ENCODE measurements at regions not wholly inside any gene's neighbourhood (a gene's known extent, or its start where the extent isn't known, plus 50 kb on each side); places are given as distances from the start of the nearest gene placed in this dataset.
"Not testable (repeated sequence)": the region's sequence is repeated elsewhere in the genome, so short reads cannot be mapped to it uniquely, and the experiment has no call there.

GRCh38 chr7:67478066-67478465, 481.4 kb downstream of the TYW1 start:
- peaks cover 0 to 5% of the 10 kb centered on the region in 2 donors for H3K9me3 ChIP-seq (ENCODE audit: control insufficient read depth in 1 of 2, low read length in 2 of 2)
- no peaks in the 10 kb centered on the region for H3K36me3 ChIP-seq (ENCODE audit: control insufficient read depth in 1 of 2, insufficient read depth in 2 of 2, low read length in 2 of 2)
- H3K4me3 ChIP-seq (ENCODE audit: low read depth in 1 of 2, low read length in 2 of 2) = no peak overlapping the region
- H3K27ac ChIP-seq (ENCODE audit: low read length) = no peak overlapping the region
- no peaks in the 10 kb centered on the region for H3K4me1 ChIP-seq (ENCODE audit: control insufficient read depth in 1 of 2, insufficient read depth in 2 of 2, low read length in 2 of 2)
- no peaks in the 10 kb centered on the region for H3K27me3 ChIP-seq (ENCODE audit: low read depth, low read length)

GRCh38 chr7:67484244-67484751, 487.7 kb downstream of the TYW1 start:
- H3K4me1 ChIP-seq (ENCODE audit: control insufficient read depth in 1 of 2, insufficient read depth in 2 of 2, low read length in 2 of 2) = peaks cover 0 to 10% of the 10 kb centered on the region in 2 donors
- no peaks in the 10 kb centered on the region for H3K9me3 ChIP-seq (ENCODE audit: control insufficient read depth in 1 of 2, low read length in 2 of 2)
- no peaks in the 10 kb centered on the region for H3K27me3 ChIP-seq (ENCODE audit: low read depth, low read length)
- no peak overlapping the region for H3K27ac ChIP-seq (ENCODE audit: low read length)
- H3K36me3 ChIP-seq (ENCODE audit: control insufficient read depth in 1 of 2, insufficient read depth in 2 of 2, low read length in 2 of 2) = no peaks in the 10 kb centered on the region
- H3K4me3 ChIP-seq (ENCODE audit: low read depth in 1 of 2, low read length in 2 of 2) = peak overlapping the region; percentile 21 to 48

GRCh38 chr7:67486401-67486800, 489.8 kb downstream of the TYW1 start:
- Histone ChIP-seq H3K4me1 (ENCODE audit: control insufficient read depth in 1 of 2, insufficient read depth in 2 of 2, low read length in 2 of 2) (peaks cover 0 to 10% of the 10 kb centered on the region in 2 donors), H3K9me3 (ENCODE audit: control insufficient read depth in 1 of 2, low read length in 2 of 2) (peaks cover 0 to under 1% of the 10 kb centered on the region in 2 donors), H3K27me3 (ENCODE audit: low read depth, low read length) (no peaks in the 10 kb centered on the region), H3K36me3 (ENCODE audit: control insufficient read depth in 1 of 2, insufficient read depth in 2 of 2, low read length in 2 of 2) (no peaks in the 10 kb centered on the region), H3K27ac (ENCODE audit: low read length) (no peak overlapping the region), H3K4me3 (ENCODE audit: low read depth in 1 of 2, low read length in 2 of 2) (no peak overlapping the region)

GRCh38 chr7:67487316-67487715, 490.7 kb downstream of the TYW1 start:
- Histone ChIP-seq H3K4me3 (ENCODE audit: low read depth in 1 of 2, low read length in 2 of 2) (no peak overlapping the region), H3K27ac (ENCODE audit: low read length) (no peak overlapping the region), H3K9me3 (ENCODE audit: control insufficient read depth in 1 of 2, low read length in 2 of 2) (peaks cover 0 to 5% of the 10 kb centered on the region in 2 donors), H3K4me1 (ENCODE audit: control insufficient read depth in 1 of 2, insufficient read depth in 2 of 2, low read length in 2 of 2) (peaks cover 0 to 10% of the 10 kb centered on the region in 2 donors), H3K36me3 (ENCODE audit: control insufficient read depth in 1 of 2, insufficient read depth in 2 of 2, low read length in 2 of 2) (no peaks in the 10 kb centered on the region), H3K27me3 (ENCODE audit: low read depth, low read length) (no peaks in the 10 kb centered on the region)

- Histone ChIP-seq H3K27me3 (ENCODE audit: low read depth, low read length) (no peaks in the 10 kb centered on the region), H3K4me1 (ENCODE audit: control insufficient read depth in 1 of 2, insufficient read depth in 2 of 2, low read length in 2 of 2) (no peaks in the 10 kb centered on the region), H3K9me3 (ENCODE audit: control insufficient read depth in 1 of 2, low read length in 2 of 2) (peaks cover 0 to 5% of the 10 kb centered on the region in 2 donors), H3K4me3 (ENCODE audit: low read depth in 1 of 2, low read length in 2 of 2) (no peak overlapping the region), H3K27ac (ENCODE audit: low read length) (no peak overlapping the region), H3K36me3 (ENCODE audit: control insufficient read depth in 1 of 2, insufficient read depth in 2 of 2, low read length in 2 of 2) (no peaks in the 10 kb centered on the region)
These were observed 493.2 kb downstream of the TYW1 start for GRCh38 chr7:67489881-67490280.

- no peak overlapping the region for H3K27ac ChIP-seq (ENCODE audit: low read length)
- no peak overlapping the region for H3K4me3 ChIP-seq (ENCODE audit: low read depth in 1 of 2, low read length in 2 of 2)
- H3K9me3 ChIP-seq (ENCODE audit: control insufficient read depth in 1 of 2, low read length in 2 of 2) = peaks cover 0 to 5% of the 10 kb centered on the region in 2 donors
- no peaks in the 10 kb centered on the region for H3K36me3 ChIP-seq (ENCODE audit: control insufficient read depth in 1 of 2, insufficient read depth in 2 of 2, low read length in 2 of 2)
- no peaks in the 10 kb centered on the region for H3K4me1 ChIP-seq (ENCODE audit: control insufficient read depth in 1 of 2, insufficient read depth in 2 of 2, low read length in 2 of 2)
- no peaks in the 10 kb centered on the region for H3K27me3 ChIP-seq (ENCODE audit: low read depth, low read length)
These were observed 496.7 kb downstream of the TYW1 start for GRCh38 chr7:67493366-67493765.

- peaks cover 0 to 11% of the 10 kb centered on the region in 2 donors for H3K9me3 ChIP-seq (ENCODE audit: control insufficient read depth in 1 of 2, low read length in 2 of 2)
- no peak overlapping the region for H3K4me3 ChIP-seq (ENCODE audit: low read depth in 1 of 2, low read length in 2 of 2)
- no peak overlapping the region for H3K27ac ChIP-seq (ENCODE audit: low read length)
- no peaks in the 10 kb centered on the region for H3K27me3 ChIP-seq (ENCODE audit: low read depth, low read length)
- H3K36me3 ChIP-seq (ENCODE audit: control insufficient read depth in 1 of 2, insufficient read depth in 2 of 2, low read length in 2 of 2) = no peaks in the 10 kb centered on the region
- no peaks in the 10 kb centered on the region for H3K4me1 ChIP-seq (ENCODE audit: control insufficient read depth in 1 of 2, insufficient read depth in 2 of 2, low read length in 2 of 2)
These were observed 500.0 kb downstream of the TYW1 start for GRCh38 chr7:67496589-67496988.

- not testable (repeated sequence) for H3K27ac ChIP-seq (ENCODE audit: low read length); H3K27me3 ChIP-seq (ENCODE audit: low read depth, low read length); H3K36me3 ChIP-seq (ENCODE audit: control insufficient read depth in 1 of 2, insufficient read depth in 2 of 2, low read length in 2 of 2); H3K4me3 ChIP-seq (ENCODE audit: low read depth in 1 of 2, low read length in 2 of 2); H3K4me1 ChIP-seq (ENCODE audit: control insufficient read depth in 1 of 2, insufficient read depth in 2 of 2, low read length in 2 of 2); H3K9me3 ChIP-seq (ENCODE audit: control insufficient read depth in 1 of 2, low read length in 2 of 2)
These were observed 501.3 kb downstream of the TYW1 start for GRCh38 chr7:67497914-67498313.

GRCh38 chr7:67502929-67503328, 506.3 kb downstream of the TYW1 start:
- Histone ChIP-seq H3K27me3 (ENCODE audit: low read depth, low read length) (no peaks in the 10 kb centered on the region), H3K36me3 (ENCODE audit: control insufficient read depth in 1 of 2, insufficient read depth in 2 of 2, low read length in 2 of 2) (no peaks in the 10 kb centered on the region), H3K4me3 (ENCODE audit: low read depth in 1 of 2, low read length in 2 of 2) (no peak overlapping the region), H3K4me1 (ENCODE audit: control insufficient read depth in 1 of 2, insufficient read depth in 2 of 2, low read length in 2 of 2) (no peaks in the 10 kb centered on the region), H3K9me3 (ENCODE audit: control insufficient read depth in 1 of 2, low read length in 2 of 2) (peaks cover 0 to 8% of the 10 kb centered on the region in 2 donors), H3K27ac (ENCODE audit: low read length) (no peak overlapping the region)

GRCh38 chr7:67505449-67505848, 508.8 kb downstream of the TYW1 start:
- H3K4me1 ChIP-seq (ENCODE audit: control insufficient read depth in 1 of 2, insufficient read depth in 2 of 2, low read length in 2 of 2) = no peaks in the 10 kb centered on the region
- no peak overlapping the region for H3K27ac ChIP-seq (ENCODE audit: low read length)
- no peaks in the 10 kb centered on the region for H3K36me3 ChIP-seq (ENCODE audit: control insufficient read depth in 1 of 2, insufficient read depth in 2 of 2, low read length in 2 of 2)
- H3K27me3 ChIP-seq (ENCODE audit: low read depth, low read length) = no peaks in the 10 kb centered on the region
- peaks cover 0 to 4% of the 10 kb centered on the region in 2 donors for H3K9me3 ChIP-seq (ENCODE audit: control insufficient read depth in 1 of 2, low read length in 2 of 2)
- H3K4me3 ChIP-seq (ENCODE audit: low read depth in 1 of 2, low read length in 2 of 2) = no peak overlapping the region

GRCh38 chr7:67512481-67512880, 515.8 kb downstream of the TYW1 start:
- Histone ChIP-seq H3K4me1 (ENCODE audit: control insufficient read depth in 1 of 2, insufficient read depth in 2 of 2, low read length in 2 of 2) (no peaks in the 10 kb centered on the region), H3K27ac (ENCODE audit: low read length) (no peak overlapping the region), H3K27me3 (ENCODE audit: low read depth, low read length) (no peaks in the 10 kb centered on the region), H3K9me3 (ENCODE audit: control insufficient read depth in 1 of 2, low read length in 2 of 2) (no peaks in the 10 kb centered on the region), H3K4me3 (ENCODE audit: low read depth in 1 of 2, low read length in 2 of 2) (no peak overlapping the region), H3K36me3 (ENCODE audit: control insufficient read depth in 1 of 2, insufficient read depth in 2 of 2, low read length in 2 of 2) (no peaks in the 10 kb centered on the region)

- Histone ChIP-seq H3K9me3 (ENCODE audit: control insufficient read depth in 1 of 2, low read length in 2 of 2) (no peaks in the 10 kb centered on the region), H3K36me3 (ENCODE audit: control insufficient read depth in 1 of 2, insufficient read depth in 2 of 2, low read length in 2 of 2) (no peaks in the 10 kb centered on the region), H3K27ac (ENCODE audit: low read length) (no peak overlapping the region), H3K27me3 (ENCODE audit: low read depth, low read length) (no peaks in the 10 kb centered on the region), H3K4me1 (ENCODE audit: control insufficient read depth in 1 of 2, insufficient read depth in 2 of 2, low read length in 2 of 2) (no peaks in the 10 kb centered on the region), H3K4me3 (ENCODE audit: low read depth in 1 of 2, low read length in 2 of 2) (no peak overlapping the region)
These were observed 521.9 kb downstream of the TYW1 start for GRCh38 chr7:67518580-67518979.

All from muscle layer of duodenum (tissue), 2 donors.